ENCODE measurements at regions not wholly inside any gene's neighbourhood (a gene's known extent, or its start where the extent isn't known, plus 50 kb on each side); places are given as distances from the start of the nearest gene placed in this dataset.

DNA sequence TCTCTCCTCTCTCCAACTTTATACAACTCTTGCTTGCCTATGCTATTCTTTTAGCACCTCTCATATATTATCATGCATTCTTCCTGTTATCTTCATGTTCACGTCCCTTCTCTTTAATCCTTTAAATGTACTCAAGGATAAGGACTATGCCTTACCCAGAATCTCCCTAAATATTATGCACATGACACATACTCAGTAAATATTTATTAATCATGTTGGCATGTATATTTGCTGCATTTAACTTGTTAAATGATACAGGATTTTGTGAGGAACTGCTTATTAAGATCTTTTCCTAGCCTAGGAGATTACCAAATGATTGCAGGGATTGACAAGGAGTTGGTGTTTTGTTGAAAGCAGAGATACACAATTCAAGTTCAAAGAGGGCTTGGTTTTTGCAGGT is 109.4 kb downstream of the RGS2 start:
- H4K20me1 ChIP-seq (ENCODE audit: low read depth, low read length): no peaks in the 10 kb centered on the region
- no peak for TF ChIP-seq EZH2phosphoT487 (conservative IDR thresholded peaks at IDR 0.05; ENCODE audit: low read length)
- TF ChIP-seq, protein P1, sequence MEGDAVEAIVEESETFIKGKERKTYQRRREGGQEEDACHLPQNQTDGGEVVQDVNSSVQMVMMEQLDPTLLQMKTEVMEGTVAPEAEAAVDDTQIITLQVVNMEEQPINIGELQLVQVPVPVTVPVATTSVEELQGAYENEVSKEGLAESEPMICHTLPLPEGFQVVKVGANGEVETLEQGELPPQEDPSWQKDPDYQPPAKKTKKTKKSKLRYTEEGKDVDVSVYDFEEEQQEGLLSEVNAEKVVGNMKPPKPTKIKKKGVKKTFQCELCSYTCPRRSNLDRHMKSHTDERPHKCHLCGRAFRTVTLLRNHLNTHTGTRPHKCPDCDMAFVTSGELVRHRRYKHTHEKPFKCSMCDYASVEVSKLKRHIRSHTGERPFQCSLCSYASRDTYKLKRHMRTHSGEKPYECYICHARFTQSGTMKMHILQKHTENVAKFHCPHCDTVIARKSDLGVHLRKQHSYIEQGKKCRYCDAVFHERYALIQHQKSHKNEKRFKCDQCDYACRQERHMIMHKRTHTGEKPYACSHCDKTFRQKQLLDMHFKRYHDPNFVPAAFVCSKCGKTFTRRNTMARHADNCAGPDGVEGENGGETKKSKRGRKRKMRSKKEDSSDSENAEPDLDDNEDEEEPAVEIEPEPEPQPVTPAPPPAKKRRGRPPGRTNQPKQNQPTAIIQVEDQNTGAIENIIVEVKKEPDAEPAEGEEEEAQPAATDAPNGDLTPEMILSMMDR (IDR thresholded peaks at IDR 0.05; ENCODE audit: insufficient read depth, low read length, poor library complexity, severe bottlenecking): no peak
- no peak overlapping the region for H2AFZ ChIP-seq (ENCODE audit: low read depth, low read length, severe bottlenecking)
- no peak overlapping the region for H3K4me2 ChIP-seq (ENCODE audit: low read depth, low read length, poor library complexity, severe bottlenecking)
- H3K27me3 ChIP-seq (ENCODE audit: low read length): no peaks in the 10 kb centered on the region
- no peaks in the 10 kb centered on the region for H3F3A ChIP-seq (ENCODE audit: insufficient read depth)
- H3K9me2 ChIP-seq (replicated peaks; ENCODE audit: insufficient read depth, low read length): no peaks in the 10 kb centered on the region
- no peaks in the 10 kb centered on the region for H3K79me2 ChIP-seq (ENCODE audit: insufficient read depth, low read length)
- no peak overlapping the region for H3K9ac ChIP-seq (ENCODE audit: low read length)
- H3K9me3 ChIP-seq (ENCODE audit: insufficient read depth, low read length): no peaks in the 10 kb centered on the region
- H3K27ac ChIP-seq (ENCODE audit: low read depth, low read length): no peak overlapping the region
- no peaks in the 10 kb centered on the region for H3K36me3 ChIP-seq (ENCODE audit: low read length)
- H3K4me3 ChIP-seq (ENCODE audit: insufficient read depth, low read length, poor library complexity, severe bottlenecking): no peak overlapping the region

DNA sequence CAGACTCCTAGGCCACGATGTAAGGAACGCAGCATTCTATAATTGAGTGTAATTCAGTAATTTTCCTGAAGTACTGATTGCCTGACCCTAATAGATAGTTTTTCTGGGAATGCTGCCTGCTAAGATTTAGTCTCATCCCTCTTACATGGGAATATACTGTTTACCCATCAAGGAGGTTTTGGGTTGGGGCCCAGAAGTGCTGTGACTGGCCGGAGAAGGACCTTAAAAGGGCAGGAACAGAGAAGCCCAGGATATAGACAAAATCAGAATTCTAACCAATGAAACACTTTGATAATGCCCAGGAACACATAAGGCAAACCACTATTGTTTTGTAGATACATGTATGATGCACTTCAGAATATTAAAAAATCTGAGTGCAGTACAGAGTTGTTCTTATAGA is 111.6 kb downstream of the RGS2 start:
- Histone ChIP-seq H3K4me2 (ENCODE audit: low read depth, low read length, poor library complexity, severe bottlenecking) (no peak overlapping the region), H4K20me1 (ENCODE audit: low read depth, low read length) (no peaks in the 10 kb centered on the region), H3K36me3 (ENCODE audit: low read length) (no peaks in the 10 kb centered on the region), H3K79me2 (ENCODE audit: insufficient read depth, low read length) (no peaks in the 10 kb centered on the region), H3K4me3 (ENCODE audit: insufficient read depth, low read length, poor library complexity, severe bottlenecking) (no peak overlapping the region), H3F3A (ENCODE audit: insufficient read depth) (no peaks in the 10 kb centered on the region), H3K9ac (ENCODE audit: low read length) (no peak overlapping the region), H3K9me3 (ENCODE audit: insufficient read depth, low read length) (no peaks in the 10 kb centered on the region), H3K27ac (ENCODE audit: low read depth, low read length) (no peak overlapping the region), H3K9me2 (replicated peaks; ENCODE audit: insufficient read depth, low read length) (no peaks in the 10 kb centered on the region), H3K27me3 (ENCODE audit: low read length) (no peaks in the 10 kb centered on the region), H2AFZ (ENCODE audit: low read depth, low read length, severe bottlenecking) (no peak overlapping the region)
- TF ChIP-seq, protein P1 (IDR thresholded peaks at IDR 0.05; ENCODE audit: insufficient read depth, low read length, poor library complexity, severe bottlenecking): no peak
- TF ChIP-seq EZH2phosphoT487 (conservative IDR thresholded peaks at IDR 0.05; ENCODE audit: low read length): no peak

DNA sequence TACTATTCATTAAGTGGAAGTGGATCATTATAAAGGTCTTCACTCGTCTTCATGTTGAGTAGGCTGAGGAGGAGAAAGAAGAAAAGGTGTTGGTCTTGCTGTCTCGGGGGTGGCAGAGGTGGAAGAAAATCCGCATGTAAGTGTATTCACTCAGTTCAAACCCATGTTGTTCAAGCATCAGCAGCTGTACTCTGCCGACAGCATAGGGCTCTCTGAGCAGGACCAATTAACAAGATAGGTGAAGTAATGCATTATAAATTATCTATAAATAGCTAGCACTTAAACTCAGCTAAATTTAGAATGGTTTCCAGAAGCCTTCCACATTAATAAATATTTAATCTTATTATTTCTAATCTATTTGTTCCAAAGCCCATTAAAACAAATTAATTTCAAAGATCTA is 116.8 kb downstream of the RGS2 start:
- Histone ChIP-seq H3K9me3 (ENCODE audit: insufficient read depth, low read length) (no peaks in the 10 kb centered on the region), H3K27ac (ENCODE audit: low read depth, low read length) (no peak overlapping the region), H3K4me2 (ENCODE audit: low read depth, low read length, poor library complexity, severe bottlenecking) (no peak overlapping the region), H3K79me2 (ENCODE audit: insufficient read depth, low read length) (no peaks in the 10 kb centered on the region), H3K27me3 (ENCODE audit: low read length) (no peaks in the 10 kb centered on the region), H3K4me3 (ENCODE audit: insufficient read depth, low read length, poor library complexity, severe bottlenecking) (no peak overlapping the region), H2AFZ (ENCODE audit: low read depth, low read length, severe bottlenecking) (no peak overlapping the region), H3K36me3 (ENCODE audit: low read length) (no peaks in the 10 kb centered on the region), H4K20me1 (ENCODE audit: low read depth, low read length) (no peaks in the 10 kb centered on the region), H3K9ac (ENCODE audit: low read length) (no peak overlapping the region), H3F3A (ENCODE audit: insufficient read depth) (no peaks in the 10 kb centered on the region), H3K9me2 (replicated peaks; ENCODE audit: insufficient read depth, low read length) (no peaks in the 10 kb centered on the region)
- TF ChIP-seq, protein P1 (IDR thresholded peaks at IDR 0.05; ENCODE audit: insufficient read depth, low read length, poor library complexity, severe bottlenecking): no peak
- TF ChIP-seq EZH2phosphoT487 (conservative IDR thresholded peaks at IDR 0.05; ENCODE audit: low read length): no peak
